WTC11 (cell line): ENCODE measurements at regions not wholly inside any gene's neighbourhood (a gene's known extent, or its start where the extent isn't known, plus 50 kb on each side); places are given as distances from the start of the nearest gene placed in this dataset.

Experiments used
- SP1 ChIP-seq: sonication (generic); formaldehyde crosslinking; conservative IDR thresholded peaks from 2 replicates; pipeline ENCODE4 v1.8.1; 2022; ENCODE audit warnings: missing genetic modification reagents
- TF ChIP-seq, protein P1 (sequence below): fragments of 200-600 bp; IDR thresholded peaks from 2 replicates; pipeline ENCODE4 v1.8.0; 2022; ENCODE audit warnings: antibody characterized with exemption

DNA sequence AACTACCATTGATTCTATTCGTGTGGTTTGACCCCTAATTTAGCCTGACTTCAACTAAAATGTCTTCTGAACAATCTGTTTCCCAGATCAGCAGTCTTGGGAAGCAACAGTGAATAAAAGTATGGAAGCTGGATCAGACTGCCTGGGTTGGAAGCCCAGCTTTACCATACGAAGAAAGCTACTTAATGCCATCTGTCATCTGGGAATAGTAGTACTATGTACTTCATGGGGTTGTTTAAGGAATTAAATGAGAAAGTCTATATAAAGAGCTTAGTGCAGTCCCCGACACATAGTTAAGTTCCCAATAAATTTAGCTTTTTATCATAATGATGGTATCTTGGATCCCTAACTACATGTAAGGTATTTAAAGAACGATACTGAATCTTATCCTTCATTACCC, 151.5 kb upstream of the ERCC4 start:
- TF ChIP-seq, protein P1, sequence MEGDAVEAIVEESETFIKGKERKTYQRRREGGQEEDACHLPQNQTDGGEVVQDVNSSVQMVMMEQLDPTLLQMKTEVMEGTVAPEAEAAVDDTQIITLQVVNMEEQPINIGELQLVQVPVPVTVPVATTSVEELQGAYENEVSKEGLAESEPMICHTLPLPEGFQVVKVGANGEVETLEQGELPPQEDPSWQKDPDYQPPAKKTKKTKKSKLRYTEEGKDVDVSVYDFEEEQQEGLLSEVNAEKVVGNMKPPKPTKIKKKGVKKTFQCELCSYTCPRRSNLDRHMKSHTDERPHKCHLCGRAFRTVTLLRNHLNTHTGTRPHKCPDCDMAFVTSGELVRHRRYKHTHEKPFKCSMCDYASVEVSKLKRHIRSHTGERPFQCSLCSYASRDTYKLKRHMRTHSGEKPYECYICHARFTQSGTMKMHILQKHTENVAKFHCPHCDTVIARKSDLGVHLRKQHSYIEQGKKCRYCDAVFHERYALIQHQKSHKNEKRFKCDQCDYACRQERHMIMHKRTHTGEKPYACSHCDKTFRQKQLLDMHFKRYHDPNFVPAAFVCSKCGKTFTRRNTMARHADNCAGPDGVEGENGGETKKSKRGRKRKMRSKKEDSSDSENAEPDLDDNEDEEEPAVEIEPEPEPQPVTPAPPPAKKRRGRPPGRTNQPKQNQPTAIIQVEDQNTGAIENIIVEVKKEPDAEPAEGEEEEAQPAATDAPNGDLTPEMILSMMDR: no peak
- no peak for TF ChIP-seq SP1
